BJ (cell line): ENCODE measurements at regions not wholly inside any gene's neighbourhood (a gene's known extent, or its start where the extent isn't known, plus 50 kb on each side); places are given as distances from the start of the nearest gene placed in this dataset.

ENCODE experiments used
- CTCF ChIA-PET: fragments of 350-600 bp; formaldehyde crosslinking; extraction: SDS; loops from one replicate; lab custom pipeline; 2021; ENCODE audit warnings: antibody characterized with exemption, inconsistent platforms; lab: Yijun Ruan, JAX
- POLR2A ChIA-PET: fragments of 300-600 bp; sonication (Branson Sonifier 250); formaldehyde crosslinking; extraction: SDS; loops from one replicate; lab custom pipeline; 2021; ENCODE audit warnings: antibody characterized with exemption; lab: Charles Lee
- DNase-seq: peaks from one replicate; pipeline ENCODE4 v3.0.0-alpha.2; 2011; ENCODE audit warnings: low read depth
- H3K27me3 ChIP-seq: 2 replicates; pipeline ENCODE4 v1.6.0; 2011; ENCODE audit warnings: low read length; ENCODE audit not compliant: control insufficient read depth, insufficient read depth
- H3K36me3 ChIP-seq: 2 replicates; pipeline ENCODE4 v1.5.1; 2011; ENCODE audit warnings: low read length; ENCODE audit not compliant: control insufficient read depth, insufficient read depth
- H3K4me3 ChIP-seq: 2 replicates; pipeline ENCODE4 v1.5.1; 2011; ENCODE audit warnings: low read depth, mild to moderate bottlenecking, control low read depth, low read length
- TF ChIP-seq, protein P1 (sequence below): IDR thresholded peaks from 2 replicates; pipeline ENCODE4 v1.5.1; 2011; ENCODE audit warnings: low read depth, mild to moderate bottlenecking, control low read depth, inconsistent platforms, low read length, moderate library complexity; ENCODE audit not compliant: insufficient read depth

DNA sequence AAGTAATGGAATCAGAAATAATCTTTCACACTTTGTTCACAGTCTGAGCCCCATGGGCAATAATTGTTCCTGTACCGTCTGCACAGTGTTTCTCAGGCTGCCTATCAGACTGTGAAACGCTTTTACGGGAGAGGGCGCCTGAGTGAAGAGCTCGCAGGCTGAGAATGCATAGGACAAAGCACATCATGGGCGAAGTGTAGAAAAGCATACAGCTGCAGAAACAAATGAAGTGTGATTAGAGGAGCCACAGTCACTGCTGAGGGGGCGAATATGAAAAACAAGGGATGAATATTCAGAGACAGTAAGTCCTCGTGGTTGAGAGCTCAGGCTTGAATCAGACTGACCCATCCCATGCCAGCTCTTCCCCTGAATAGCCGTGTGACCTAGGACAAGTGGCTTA lies 438.4 kb upstream of the DCN start:
- TF ChIP-seq, protein P1, sequence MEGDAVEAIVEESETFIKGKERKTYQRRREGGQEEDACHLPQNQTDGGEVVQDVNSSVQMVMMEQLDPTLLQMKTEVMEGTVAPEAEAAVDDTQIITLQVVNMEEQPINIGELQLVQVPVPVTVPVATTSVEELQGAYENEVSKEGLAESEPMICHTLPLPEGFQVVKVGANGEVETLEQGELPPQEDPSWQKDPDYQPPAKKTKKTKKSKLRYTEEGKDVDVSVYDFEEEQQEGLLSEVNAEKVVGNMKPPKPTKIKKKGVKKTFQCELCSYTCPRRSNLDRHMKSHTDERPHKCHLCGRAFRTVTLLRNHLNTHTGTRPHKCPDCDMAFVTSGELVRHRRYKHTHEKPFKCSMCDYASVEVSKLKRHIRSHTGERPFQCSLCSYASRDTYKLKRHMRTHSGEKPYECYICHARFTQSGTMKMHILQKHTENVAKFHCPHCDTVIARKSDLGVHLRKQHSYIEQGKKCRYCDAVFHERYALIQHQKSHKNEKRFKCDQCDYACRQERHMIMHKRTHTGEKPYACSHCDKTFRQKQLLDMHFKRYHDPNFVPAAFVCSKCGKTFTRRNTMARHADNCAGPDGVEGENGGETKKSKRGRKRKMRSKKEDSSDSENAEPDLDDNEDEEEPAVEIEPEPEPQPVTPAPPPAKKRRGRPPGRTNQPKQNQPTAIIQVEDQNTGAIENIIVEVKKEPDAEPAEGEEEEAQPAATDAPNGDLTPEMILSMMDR = no peak
- H3K36me3 ChIP-seq = no peaks in the 10 kb centered on the region
- H3K27me3 ChIP-seq = no peaks in the 10 kb centered on the region
- no peak for DNase-seq
- ChIA-PET CTCF (interaction anchor here (0.6 to 0.7 kb wide), 2 partner anchors 17 to 37 kb away, joined by 3 to 5 read pairs; no protein-coding TSS in a partner anchor), POLR2A (no interaction called here)
- no peak overlapping the region for H3K4me3 ChIP-seq

DNA sequence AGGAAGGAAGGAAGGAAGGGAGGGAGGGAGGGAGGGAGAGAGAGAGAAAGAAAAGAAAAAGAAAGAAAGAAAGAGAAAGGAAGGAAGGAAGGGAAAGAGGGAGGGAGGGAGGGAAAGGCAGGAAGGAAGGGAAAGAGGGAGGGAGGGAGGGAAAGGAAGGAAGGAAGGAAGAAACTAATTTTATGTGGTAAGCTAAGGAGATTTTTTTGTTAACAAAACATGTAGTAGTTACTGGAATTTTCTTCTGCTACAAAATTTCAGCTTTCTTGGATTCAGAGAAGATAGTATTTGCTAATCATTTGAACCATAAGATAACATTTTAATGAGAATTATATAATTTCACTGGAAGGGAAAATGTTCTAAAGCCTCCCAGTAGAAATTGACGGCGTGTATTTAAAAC lies 437.8 kb upstream of the DCN start:
- Histone ChIP-seq H3K36me3 (no peaks in the 10 kb centered on the region), H3K4me3 (no peak overlapping the region), H3K27me3 (no peaks in the 10 kb centered on the region)
- no peak for DNase-seq
- POLR2A ChIA-PET = interaction anchor here (0.7 kb wide), 1 partner anchor 773 kb away, joined by 18 read pairs; no protein-coding TSS in a partner anchor
- CTCF ChIA-PET = interaction anchor here (0.7 kb wide), 1 partner anchor 17 kb away, joined by 3 read pairs; no protein-coding TSS in a partner anchor
- TF ChIP-seq, protein P1 = no peak

DNA sequence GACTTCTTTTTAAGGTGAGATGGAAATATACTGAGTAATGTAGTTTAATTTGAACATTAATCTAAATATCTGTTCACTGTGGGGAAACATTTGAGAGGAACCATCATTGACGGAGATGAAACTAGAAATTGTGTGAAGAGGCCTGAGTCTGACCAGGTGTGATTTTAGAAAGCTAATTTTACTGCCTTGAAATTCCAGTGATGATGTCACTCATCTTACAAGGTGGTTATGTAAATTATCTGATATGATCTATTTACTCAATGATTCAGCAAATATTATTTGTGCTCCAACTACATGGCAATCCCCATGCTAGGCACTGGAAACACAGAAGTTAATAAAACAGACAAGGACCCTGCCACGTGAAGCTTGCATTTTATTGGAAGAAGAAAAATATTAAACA lies 435.7 kb upstream of the DCN start:
- CTCF ChIA-PET = no interaction called here
- POLR2A ChIA-PET = no interaction called here
- no peaks in the 10 kb centered on the region for H3K27me3 ChIP-seq
- no peaks in the 10 kb centered on the region for H3K36me3 ChIP-seq
- TF ChIP-seq, protein P1 = no peak
- H3K4me3 ChIP-seq = no peak overlapping the region
- no peak for DNase-seq

DNA sequence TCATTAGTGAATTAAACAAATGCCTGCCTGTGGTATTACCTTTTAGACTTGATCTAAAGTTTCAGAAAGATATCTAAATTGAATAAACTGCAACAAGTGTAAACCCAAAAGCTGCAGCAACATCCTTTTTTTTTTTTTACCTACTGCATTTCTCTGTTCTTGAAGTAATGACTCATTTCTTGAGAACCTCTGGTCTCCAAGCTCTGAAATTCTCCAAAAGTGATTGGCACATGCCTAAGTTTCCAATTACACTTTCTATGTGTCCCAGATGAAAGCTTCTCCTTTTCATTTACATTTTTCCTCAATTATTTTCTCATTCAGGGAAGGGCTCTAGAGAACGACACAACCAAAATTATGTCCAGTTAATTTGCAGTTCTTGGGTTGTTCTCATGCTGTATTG lies 435.2 kb upstream of the DCN start:
- no peak overlapping the region for H3K4me3 ChIP-seq
- H3K27me3 ChIP-seq = no peaks in the 10 kb centered on the region
- no peaks in the 10 kb centered on the region for H3K36me3 ChIP-seq
- TF ChIP-seq, protein P1 = no peak
- CTCF ChIA-PET = no interaction called here
- DNase-seq = no peak
- POLR2A ChIA-PET = no interaction called here

DNA sequence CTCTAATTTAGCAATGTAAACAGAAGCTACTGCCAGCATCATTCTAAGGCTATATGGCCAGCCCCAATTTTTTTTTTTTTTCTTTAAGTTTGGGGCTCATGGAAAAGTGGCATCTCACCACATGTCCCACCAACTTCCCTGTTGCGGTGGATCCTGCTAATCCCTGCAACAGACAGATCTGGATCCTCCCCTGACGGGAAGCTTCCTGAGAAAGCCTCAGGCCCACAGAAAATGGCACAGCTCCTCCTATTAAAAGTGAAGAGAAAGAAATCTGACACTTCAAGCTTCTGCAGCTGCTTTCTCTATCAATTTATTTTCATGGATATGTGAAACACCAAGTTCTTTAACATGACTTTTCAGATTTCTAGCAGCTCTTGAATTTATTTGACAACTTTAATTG lies 433.8 kb upstream of the DCN start:
- Histone ChIP-seq H3K36me3 (no peaks in the 10 kb centered on the region), H3K4me3 (no peak overlapping the region), H3K27me3 (no peaks in the 10 kb centered on the region)
- POLR2A ChIA-PET = no interaction called here
- no peak for DNase-seq
- CTCF ChIA-PET = interaction anchor here (1.6 kb wide), 1 partner anchor 13 kb away, joined by 3 read pairs; no protein-coding TSS in a partner anchor
- TF ChIP-seq, protein P1 = no peak
